Transverse colon (tissue), 4 donors: ENCODE measurements at regions not wholly inside any gene's neighbourhood (a gene's known extent, or its start where the extent isn't known, plus 50 kb on each side); places are given as distances from the start of the nearest gene placed in this dataset.

Experiments used
- DNase-seq: peaks from one replicate; pipeline ENCODE4 v3.0.0-alpha.2; 2019
- H3K27ac ChIP-seq, 4 donors: fragments of 200-600 bp; sonication (generic); 2 replicates each; pipeline ENCODE4 v1.5.1; 2016 to 2018; ENCODE audit warnings: inconsistent platforms in 4 of 4
- H3K27me3 ChIP-seq: fragments of 200-600 bp; sonication (generic); 2 replicates; pipeline ENCODE4 v1.5.1; 2017; ENCODE audit warnings: inconsistent platforms
- H3K36me3 ChIP-seq, 4 donors: fragments of 200-600 bp; sonication (generic); 2 replicates each; pipeline ENCODE4 v1.5.1; 2017 to 2019; ENCODE audit warnings: inconsistent platforms in 4 of 4
- H3K4me1 ChIP-seq, 4 donors: fragments of 200-600 bp; sonication (generic); 2 replicates each; pipeline ENCODE4 v1.5.1; 2017 to 2020; ENCODE audit warnings: inconsistent platforms in 4 of 4
- H3K4me3 ChIP-seq, 4 donors: fragments of 200-600 bp; sonication (generic); 1 replicate in 1 of 4; 2 replicates in 3 of 4; pipeline versions ENCODE4 v1.5.1 to v1.6.1; 2017 to 2019; ENCODE audit warnings: inconsistent platforms in 4 of 4
- H3K9me3 ChIP-seq, 2 donors: fragments of 200-600 bp; sonication (generic); 2 replicates each; pipeline ENCODE4 v1.5.1; 2017 to 2019; ENCODE audit warnings: inconsistent platforms in 2 of 2
- CTCF ChIP-seq, 5 experiments: fragments of 200-600 bp in 3 of 5; fragments of 450-650 bp in 2 of 5; sonication (generic) in 3 of 5; IDR thresholded peaks; 1 replicate in 2 of 5; 2 replicates in 3 of 5; pipeline ENCODE4 v1.5.1; 2016 to 2017; ENCODE audit warnings: antibody characterized with exemption in 5 of 5, inconsistent platforms in 3 of 5, mild to moderate bottlenecking in 2 of 5, moderate library complexity in 1 of 5
- EP300 ChIP-seq: sonication (generic); formaldehyde crosslinking; IDR thresholded peaks from one replicate; pipeline ENCODE4 v1.6.1; 2017; ENCODE audit warnings: antibody characterized with exemption, low read depth
- POLR2A ChIP-seq: fragments of 450-650 bp; IDR thresholded peaks from one replicate; pipeline ENCODE4 v1.6.1; 2016; ENCODE audit warnings: antibody characterized with exemption, mild to moderate bottlenecking, moderate library complexity
- POLR2AphosphoS5 ChIP-seq, 3 donors: sonication (generic); formaldehyde crosslinking; IDR thresholded peaks; one replicate each; pipeline ENCODE4 v1.6.1; 2016; ENCODE audit warnings: antibody characterized with exemption in 3 of 3
- WGBS, 2 donors: methylation state at CpG; one replicate each; pipeline ENCODE4 v1.1.5; 2018; ENCODE audit warnings: low coverage in 1 of 2; 5-methylcytosine and 5-hydroxymethylcytosine counted together
- in situ Hi-C, 4 donors: fragments of 200-750 bp; cut with MboI; loops; one replicate each; pipeline versions ENCODE4 v1.15.0 to v1.15.1; 2017; ENCODE audit warnings: low sequenced_read_pairs in 3 of 4, low pct_ligation_motif_present in 1 of 4, low pct_unique_long_range_greater_than_20kb in 1 of 4
- intact Hi-C: fragments of 100-400 bp; cut with DNase I; formaldehyde crosslinking; loops from one replicate; pipeline ENCODE4 v1.15.1; 2023; ENCODE audit warnings: low total_unique reads

DNA sequence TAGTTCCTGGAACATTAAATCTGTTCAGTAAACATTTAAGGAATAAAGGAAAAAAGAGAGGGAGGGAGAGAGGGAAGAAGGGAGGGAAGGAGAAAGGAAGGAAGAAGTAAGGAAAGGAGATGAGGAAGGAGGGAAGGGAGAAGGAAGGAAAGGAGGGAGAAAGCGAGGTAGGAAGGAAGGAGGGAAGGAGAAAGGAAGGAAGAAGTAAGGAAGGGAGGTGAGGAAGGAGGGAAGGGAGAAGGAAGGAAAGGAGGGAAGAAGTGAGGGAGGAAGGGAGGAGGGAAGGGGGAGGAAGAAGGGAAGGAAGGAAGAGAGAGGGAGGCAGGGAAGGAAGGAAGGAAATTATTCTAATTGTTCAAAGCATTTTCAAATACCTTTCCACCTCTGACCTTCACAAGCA, 77.2 kb upstream of the JUN start:
- Histone ChIP-seq H3K27me3 (no peaks in the 10 kb centered on the region), H3K4me1 (peaks cover 0 to 8% (median 3%) of the 10 kb centered on the region in 4 donors), H3K4me3 (no peak overlapping the region), H3K27ac (no peak overlapping the region), H3K9me3 (no peaks in the 10 kb centered on the region), H3K36me3 (no peaks in the 10 kb centered on the region)
- DNase-seq = no peak
- intact Hi-C loops (no loop called here), in situ Hi-C loops (no loop called here)
- 93 to 94% methylated on average over 1 of the region's 1 CpG for WGBS, 2 donors
- TF ChIP-seq EP300 (no peak), POLR2A (no peak), POLR2AphosphoS5 (IDR thresholded peaks at IDR 0.05) (no peak), CTCF (IDR thresholded peaks at IDR 0.05) (no peak)

DNA sequence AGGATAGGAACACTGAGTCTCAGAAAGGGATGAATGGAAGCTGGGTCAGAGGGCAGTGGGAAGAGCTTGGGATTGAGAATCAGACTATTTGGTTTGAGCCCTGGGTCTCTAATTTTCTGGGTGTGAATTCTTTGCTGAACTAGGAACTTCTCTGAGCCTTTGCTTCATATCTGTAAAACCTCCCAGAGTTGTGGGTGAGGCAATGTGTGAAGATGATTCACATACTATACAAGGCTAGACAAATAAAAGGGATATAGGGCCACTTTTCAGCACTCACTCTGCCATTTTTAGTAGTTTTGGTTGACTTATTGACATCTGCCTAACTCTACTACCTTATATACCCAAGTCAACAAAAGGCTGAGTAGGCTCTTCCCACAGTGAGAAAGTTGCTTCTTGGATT, 77.7 kb upstream of the JUN start:
- Histone ChIP-seq H3K4me1 (peaks cover 0 to 8% (median 3%) of the 10 kb centered on the region in 4 donors), H3K9me3 (no peaks in the 10 kb centered on the region), H3K27ac (no peak overlapping the region), H3K4me3 (no peak overlapping the region), H3K27me3 (no peaks in the 10 kb centered on the region), H3K36me3 (no peaks in the 10 kb centered on the region)
- intact Hi-C loops (no loop called here), in situ Hi-C loops (no loop called here)
- DNase-seq = no peak
- no peak for TF ChIP-seq CTCF (IDR thresholded peaks at IDR 0.05)
- TF ChIP-seq POLR2A = no peak
- no peak for TF ChIP-seq EP300
- TF ChIP-seq POLR2AphosphoS5 (IDR thresholded peaks at IDR 0.05) = no peak

GRCh38 chr1:58862728-58863385, 79.0 kb upstream of the JUN start:
- DNase-seq = no peak
- Histone ChIP-seq H3K4me1 (peaks cover 0 to 8% (median 3%) of the 10 kb centered on the region in 4 donors), H3K9me3 (no peaks in the 10 kb centered on the region), H3K27ac (no peak overlapping the region), H3K36me3 (no peaks in the 10 kb centered on the region), H3K27me3 (no peaks in the 10 kb centered on the region), H3K4me3 (no peak overlapping the region)
- in situ Hi-C loops (no loop called here), intact Hi-C loops (no loop called here)
- 92 to 100% methylated on average over 1 of the region's 1 CpG for WGBS, 2 donors
- TF ChIP-seq CTCF (IDR thresholded peaks at IDR 0.05) = no peak
- TF ChIP-seq POLR2A = no peak
- no peak for TF ChIP-seq POLR2AphosphoS5 (IDR thresholded peaks at IDR 0.05)
- no peak for TF ChIP-seq EP300

DNA sequence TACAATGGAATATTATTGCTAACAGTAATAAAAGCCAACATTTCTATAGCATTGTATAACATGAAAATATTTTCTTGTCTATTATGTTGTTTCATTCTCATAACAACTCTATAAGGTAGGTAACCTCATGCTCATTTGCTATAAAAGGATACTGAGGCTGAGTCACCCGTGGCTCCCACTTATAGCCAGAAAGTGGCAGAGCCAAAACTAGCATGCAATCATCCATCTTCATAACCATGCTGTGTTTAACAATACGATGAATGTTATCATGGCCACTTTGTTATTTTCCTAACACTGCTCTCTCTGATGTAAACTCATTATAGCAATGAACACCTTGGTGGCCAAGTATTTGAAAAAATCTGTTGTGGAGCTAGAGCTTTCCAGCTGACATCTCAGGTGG, 80.8 kb upstream of the JUN start:
- Histone ChIP-seq H3K36me3 (no peaks in the 10 kb centered on the region), H3K27me3 (no peaks in the 10 kb centered on the region), H3K4me3 (no peak overlapping the region), H3K4me1 (no peaks in the 10 kb centered on the region), H3K27ac (no peak overlapping the region), H3K9me3 (no peaks in the 10 kb centered on the region)
- no peak for DNase-seq
- in situ Hi-C loops (no loop called here), intact Hi-C loops (no loop called here)
- TF ChIP-seq POLR2A (no peak), CTCF (IDR thresholded peaks at IDR 0.05) (no peak), POLR2AphosphoS5 (IDR thresholded peaks at IDR 0.05) (no peak), EP300 (no peak)
- 88 to 92% methylated on average over 2 of the region's 2 CpGs for WGBS, 2 donors
